Activated CD8-positive, alpha-beta memory T cell treated with anti-CD3 and anti-CD28 coated beads for 36 hours (primary cell): ENCODE measurements at regions not wholly inside any gene's neighbourhood (a gene's known extent, or its start where the extent isn't known, plus 50 kb on each side); places are given as distances from the start of the nearest gene placed in this dataset.
"Not testable (repeated sequence)": the region's sequence is repeated elsewhere in the genome, so short reads cannot be mapped to it uniquely, and the experiment has no call there.

Experiments used
- CTCF ChIA-PET: fragments of 350-600 bp; sonication (Branson Sonifier 250); formaldehyde crosslinking; loops from one replicate; lab custom pipeline; 2021; ENCODE audit warnings: antibody characterized with exemption; lab: Charles Lee
- POLR2A ChIA-PET: fragments of 350-600 bp; sonication (Branson Sonifier 250); formaldehyde crosslinking; loops from one replicate; lab custom pipeline; 2021; ENCODE audit warnings: antibody characterized with exemption; lab: Charles Lee

DNA sequence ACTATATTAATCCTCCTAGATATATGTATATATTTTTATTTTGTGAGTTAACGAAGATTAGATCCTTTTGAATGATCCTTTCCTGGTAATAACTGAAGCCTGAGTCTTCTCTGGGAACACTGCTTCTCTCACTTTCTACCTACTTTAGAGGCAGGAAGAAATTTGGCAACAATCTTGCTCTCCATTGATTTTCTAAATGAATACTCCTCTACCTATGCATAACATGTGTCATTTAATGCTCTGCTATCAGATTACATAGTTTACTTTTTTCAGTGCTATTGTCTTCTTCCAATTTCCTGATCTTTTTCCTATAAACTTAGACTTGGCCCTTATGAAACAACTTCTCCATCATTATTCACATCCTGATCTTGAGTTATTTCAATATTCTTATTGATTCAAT is 60.4 kb upstream of the PDHA2 start:
- CTCF ChIA-PET = no interaction called here
- POLR2A ChIA-PET = no interaction called here

- ChIA-PET CTCF (no interaction called here), POLR2A (no interaction called here)
These were observed 61.2 kb upstream of the PDHA2 start for GRCh38 chr4:95778666-95779065.

GRCh38 chr4:95770605-95771004 is 69.3 kb upstream of the PDHA2 start:
- CTCF ChIA-PET, POLR2A ChIA-PET: not testable (repeated sequence)

GRCh38 chr4:95764961-95765360 is 74.9 kb upstream of the PDHA2 start:
- ChIA-PET CTCF (no interaction called here), POLR2A (no interaction called here)

DNA sequence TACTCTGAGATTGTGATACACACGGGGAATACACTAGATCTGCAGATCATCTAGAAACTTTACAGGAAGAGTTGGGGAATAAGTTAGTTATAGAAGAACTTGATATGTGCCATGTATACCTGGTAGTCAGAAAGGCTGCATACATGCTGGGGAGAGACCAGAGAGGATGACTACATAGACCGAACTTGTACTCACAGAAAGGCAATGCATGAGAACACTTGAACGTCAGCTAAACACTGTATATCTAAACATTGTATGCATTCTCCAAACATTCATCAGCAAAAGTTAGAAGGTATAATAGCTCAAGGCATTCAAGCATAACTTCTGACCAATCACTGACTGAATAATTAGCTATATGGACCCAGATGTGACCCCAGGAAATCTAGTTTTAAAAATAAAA is 78.0 kb upstream of the PDHA2 start:
- ChIA-PET CTCF (no interaction called here), POLR2A (no interaction called here)

DNA sequence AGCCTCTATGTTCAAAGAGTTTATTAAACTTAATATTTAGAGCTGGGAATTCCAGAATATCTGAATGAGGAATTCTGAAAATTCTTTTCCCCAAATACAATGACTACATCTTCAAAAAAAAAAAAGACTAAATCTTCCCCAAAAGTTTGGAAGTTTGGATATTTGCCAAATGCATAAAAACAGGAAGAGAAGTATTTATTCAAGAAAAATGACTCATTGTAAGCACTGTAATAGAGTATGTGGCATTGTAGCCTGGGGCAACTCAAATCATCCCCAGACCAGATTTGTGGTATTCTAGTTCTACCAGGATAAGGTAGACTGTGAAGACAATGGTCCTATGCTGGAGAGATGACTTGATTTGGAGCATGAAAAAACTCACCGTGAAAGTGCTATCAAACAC is 78.5 kb upstream of the PDHA2 start:
- ChIA-PET CTCF (no interaction called here), POLR2A (no interaction called here)

- POLR2A ChIA-PET, CTCF ChIA-PET: not testable (repeated sequence)
These were observed 79.2 kb upstream of the PDHA2 start for GRCh38 chr4:95760646-95761045.

- ChIA-PET POLR2A (no interaction called here), CTCF (no interaction called here)
These were observed 81.9 kb upstream of the PDHA2 start for GRCh38 chr4:95758001-95758400.

DNA sequence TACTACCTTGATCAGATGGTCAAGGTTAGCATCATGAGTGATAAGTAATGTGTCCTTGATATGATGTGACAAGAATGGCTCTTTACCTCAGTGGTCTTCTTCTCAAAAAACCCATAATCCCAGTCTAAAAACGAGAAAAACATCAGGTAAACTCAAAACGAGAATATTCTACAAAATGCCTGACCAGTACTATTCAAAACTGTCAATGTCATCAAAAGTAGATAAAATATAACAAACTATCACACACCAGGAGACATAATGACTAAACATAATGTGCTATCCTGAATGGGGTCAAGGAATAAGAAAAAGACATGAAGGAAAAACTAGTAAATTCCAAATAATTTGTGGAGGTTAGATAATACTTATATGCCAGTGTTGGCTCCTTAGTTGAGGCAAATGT is 85.2 kb upstream of the PDHA2 start:
- ChIA-PET POLR2A (no interaction called here), CTCF (no interaction called here)

- POLR2A ChIA-PET = no interaction called here
- CTCF ChIA-PET = no interaction called here
These were observed 90.7 kb upstream of the PDHA2 start for GRCh38 chr4:95749204-95749603.

- ChIA-PET CTCF (no interaction called here), POLR2A (no interaction called here)
These were observed 97.0 kb upstream of the PDHA2 start for GRCh38 chr4:95742872-95743271.

- ChIA-PET CTCF (no interaction called here), POLR2A (no interaction called here)
These were observed 97.7 kb upstream of the PDHA2 start for GRCh38 chr4:95742179-95742578.

DNA sequence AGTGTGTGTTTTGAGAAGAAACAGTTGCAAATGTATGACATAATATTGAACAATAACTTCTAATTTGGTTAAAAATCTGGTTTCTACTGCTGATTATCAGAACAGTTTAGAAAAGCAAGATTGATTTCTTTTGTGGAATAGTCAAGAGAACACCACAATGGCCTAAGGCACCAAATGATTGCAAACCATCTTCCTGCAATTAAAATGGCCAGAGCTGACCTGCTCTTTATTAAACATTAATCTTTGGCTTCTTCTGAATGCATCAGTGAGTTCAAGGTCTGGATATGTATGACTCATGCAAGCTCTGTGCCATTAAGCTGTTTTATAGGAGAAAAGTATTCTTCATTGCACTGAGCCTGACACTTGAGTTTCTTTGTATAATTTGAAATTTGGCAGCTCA is 107.8 kb upstream of the PDHA2 start:
- POLR2A ChIA-PET = no interaction called here
- CTCF ChIA-PET = no interaction called here

GRCh38 chr4:95729596-95729995 is 110.3 kb upstream of the PDHA2 start:
- POLR2A ChIA-PET = no interaction called here
- CTCF ChIA-PET = no interaction called here

GRCh38 chr4:95728145-95728544 is 111.7 kb upstream of the PDHA2 start:
- POLR2A ChIA-PET = no interaction called here

GRCh38 chr4:95715830-95716229 is 124.1 kb upstream of the PDHA2 start:
- ChIA-PET CTCF (no interaction called here), POLR2A (no interaction called here)

More at GRCh38 chr4:95728145-95728544, 111.7 kb upstream of the PDHA2 start:
- CTCF ChIA-PET = interaction anchor here (0.7 kb wide), 1 partner anchor 611 kb away, joined by 3 read pairs; no protein-coding TSS in a partner anchor

GRCh38 chr4:95714571-95714970 is 125.3 kb upstream of the PDHA2 start:
- CTCF ChIA-PET = no interaction called here
- POLR2A ChIA-PET = no interaction called here

GRCh38 chr4:95705323-95705722 is 134.6 kb upstream of the PDHA2 start:
- POLR2A ChIA-PET = no interaction called here
- CTCF ChIA-PET = no interaction called here

DNA sequence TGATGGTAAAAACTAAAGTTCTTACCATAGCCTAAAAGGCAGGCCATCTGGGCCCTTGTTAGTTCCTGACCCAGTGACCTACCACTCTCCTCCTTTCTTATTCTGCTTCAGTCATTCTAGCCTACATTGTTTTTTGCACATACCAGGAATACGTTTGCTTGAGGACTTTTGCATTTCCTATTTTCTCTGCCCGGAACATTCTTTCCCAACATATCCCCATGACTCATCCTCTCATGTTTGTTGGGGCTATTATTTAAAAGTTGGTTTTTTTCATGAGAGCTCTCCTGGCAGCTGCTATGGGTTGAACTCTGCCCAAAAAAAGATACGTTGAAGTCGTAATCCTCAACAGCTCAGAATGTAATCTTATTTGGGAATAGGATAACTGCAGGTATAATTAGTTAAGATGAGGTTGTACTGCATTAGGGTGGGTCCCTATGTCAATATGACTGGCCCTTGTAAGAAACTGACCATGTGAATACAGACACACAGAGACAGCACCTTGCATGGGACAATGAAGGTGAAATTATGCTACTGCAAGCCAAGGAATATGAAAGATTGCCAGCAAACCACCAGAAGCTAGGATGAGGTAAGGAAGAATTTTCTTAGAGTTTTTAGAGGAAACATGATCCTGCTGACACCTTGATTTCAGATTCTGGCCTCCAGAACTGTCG is 138.3 kb upstream of the PDHA2 start:
- POLR2A ChIA-PET = no interaction called here
- CTCF ChIA-PET = no interaction called here

- CTCF ChIA-PET = no interaction called here
- POLR2A ChIA-PET = no interaction called here
These were observed 145.5 kb upstream of the PDHA2 start for GRCh38 chr4:95694411-95694810.

GRCh38 chr4:95693594-95693993 is 144.8 kb upstream of the UNC5C start:
- POLR2A ChIA-PET = no interaction called here
- CTCF ChIA-PET = no interaction called here

- ChIA-PET POLR2A (no interaction called here), CTCF (no interaction called here)
These were observed 127.4 kb upstream of the UNC5C start for GRCh38 chr4:95676190-95676589.
